HCT116 (cell line): ENCODE measurements at regions not wholly inside any gene's neighbourhood (a gene's known extent, or its start where the extent isn't known, plus 50 kb on each side); places are given as distances from the start of the nearest gene placed in this dataset.

Experiments used
- ATAC-seq: fragments of 200-7000 bp; cut with Tn5 transposase; 2 replicates; pipeline ENCODE4 v1.9.1; 2020; ENCODE audit warnings: mild to moderate bottlenecking, moderate library complexity
- BruUV-seq: library from RNA; stranded (reverse); fragments of 400-500 nt; replicated peaks from 2 replicates; lab custom pipeline; 2021; lab: Mats Ljungman, UMichigan
- CTCF ChIA-PET: fragments of 300-600 bp; sonication (Branson Sonifier 250); formaldehyde crosslinking; loops from one replicate; lab custom pipeline; 2021; ENCODE audit warnings: antibody characterized with exemption; lab: Charles Lee
- POLR2A ChIA-PET: fragments of 300-600, 350-600 bp; sonication (Branson Sonifier 250); formaldehyde crosslinking; loops from one replicate; lab custom pipeline; 2021; ENCODE audit warnings: antibody characterized with exemption; lab: Charles Lee
- RAD21 ChIA-PET, 2 experiments: fragments of 300-600 bp; sonication (Branson Sonifier 250); formaldehyde crosslinking; loops; one replicate each; lab custom pipeline; 2023; ENCODE audit warnings: low total read pairs in 2 of 2; ENCODE audit not compliant: uncharacterized antibody in 2 of 2, unreplicated experiment in 2 of 2, low non-redundant PET in 1 of 2; lab: Charles Lee
- DNase-seq: peaks from one replicate; pipeline ENCODE4 v3.0.0-alpha.2; 2010; ENCODE audit warnings: low read depth, low spot score
- H2AFZ ChIP-seq: fragments of 200-600 bp; shearing (Covaris generic), sonication (generic); 2 replicates; pipeline ENCODE4 v1.6.1; 2017; ENCODE audit warnings: low read depth, mixed run types, mixed read lengths, antibody characterized with exemption, low read length; ENCODE audit not compliant: poor library complexity, severe bottlenecking
- H3K27ac ChIP-seq: 2 replicates; pipeline ENCODE4 v1.5.1; 2012; ENCODE audit warnings: low read depth, low read length
- H3K27me3 ChIP-seq: fragments of 200-600 bp; sonication (generic); 2 replicates; pipeline ENCODE4 v1.6.1; 2016; ENCODE audit warnings: mixed run types, low read length, mixed read lengths; ENCODE audit not compliant: insufficient read depth
- H3K36me3 ChIP-seq, 2 experiments: fragments of 200-500 bp in 1 of 2; fragments of 200-600 bp in 1 of 2; sonication (Bioruptor generic) in 1 of 2; sonication (generic) in 1 of 2; 2 replicates each; pipeline versions ENCODE4 v1.5.1 to v1.6.1; 2014 to 2016; ENCODE audit warnings: low read length in 2 of 2, inconsistent platforms in 1 of 2, mixed read lengths in 1 of 2, mixed run types in 1 of 2; ENCODE audit not compliant: insufficient read depth in 2 of 2, control insufficient read depth in 1 of 2
- H3K4me1 ChIP-seq, 2 experiments: fragments of 200-600 bp in 1 of 2; sonication (generic) in 1 of 2; 2 replicates each; pipeline versions ENCODE4 v1.5.1 to v1.6.1; 2012 to 2017; ENCODE audit warnings: low read length in 2 of 2, inconsistent platforms in 1 of 2, mild to moderate bottlenecking in 1 of 2, mixed read lengths in 1 of 2, mixed run types in 1 of 2, moderate library complexity in 1 of 2; ENCODE audit not compliant: insufficient read depth in 2 of 2, control insufficient read depth in 1 of 2
- H3K4me2 ChIP-seq: fragments of 200-600 bp; sonication (generic); 2 replicates; pipeline ENCODE4 v1.6.1; 2017; ENCODE audit warnings: mixed run types, low read length, mixed read lengths
- H3K4me3 ChIP-seq, 2 experiments: fragments of 200-600 bp in 1 of 2; sonication (generic) in 1 of 2; replicated peaks in 1 of 2; 2 replicates each; pipeline ENCODE4 v1.5.1; 2011 to 2016; ENCODE audit warnings: low read length in 2 of 2, control low read depth in 1 of 2, low read depth in 1 of 2, mild to moderate bottlenecking in 1 of 2, mixed read lengths in 1 of 2, mixed run types in 1 of 2
- H3K79me2 ChIP-seq: fragments of 200-600 bp; sonication (generic); 2 replicates; pipeline ENCODE4 v1.6.1; 2017; ENCODE audit warnings: mild to moderate bottlenecking, mixed run types, low read length, moderate library complexity, mixed read lengths; ENCODE audit not compliant: insufficient read depth
- H3K9ac ChIP-seq: fragments of 200-600 bp; sonication (generic); 2 replicates; pipeline ENCODE4 v1.6.1; 2016; ENCODE audit warnings: low read length, mixed read lengths
- H3K9me2 ChIP-seq: fragments of 200-600 bp; sonication (generic), shearing (Covaris generic); 2 replicates; pipeline ENCODE4 v1.6.1; 2017; ENCODE audit warnings: mixed run types, mild to moderate bottlenecking, moderate library complexity; ENCODE audit not compliant: insufficient read depth
- H3K9me3 ChIP-seq, 2 experiments: fragments of 200-500 bp in 1 of 2; fragments of 200-600 bp in 1 of 2; sonication (Bioruptor generic) in 1 of 2; sonication (generic) in 1 of 2; 2 replicates each; pipeline ENCODE4 v1.6.1; 2014 to 2017; ENCODE audit warnings: low read length in 2 of 2, mixed read lengths in 2 of 2, inconsistent platforms in 1 of 2, low read depth in 1 of 2, mild to moderate bottlenecking in 1 of 2, mixed run types in 1 of 2, moderate library complexity in 1 of 2; ENCODE audit not compliant: control insufficient read depth in 1 of 2, insufficient read depth in 1 of 2
- H4K20me1 ChIP-seq: fragments of 200-600 bp; sonication (generic), shearing (Covaris generic); 2 replicates; pipeline ENCODE4 v1.6.1; 2017; ENCODE audit warnings: mixed run types, mild to moderate bottlenecking, moderate library complexity; ENCODE audit not compliant: insufficient read depth
- CBX3 ChIP-seq: IDR thresholded peaks from 2 replicates; pipeline ENCODE4 v1.6.1; 2012; ENCODE audit warnings: low read depth
- CEBPB ChIP-seq: IDR thresholded peaks from 2 replicates; pipeline ENCODE4 v1.6.1; 2012; ENCODE audit warnings: low read depth
- ELF1 ChIP-seq: IDR thresholded peaks from 2 replicates; pipeline ENCODE4 v1.6.1; 2012; ENCODE audit warnings: low read depth, borderline replicate concordance
- FOSL1 ChIP-seq: IDR thresholded peaks from 2 replicates; pipeline ENCODE4 v1.6.1; 2012; ENCODE audit warnings: low read depth
- JUND ChIP-seq: IDR thresholded peaks from 2 replicates; pipeline ENCODE4 v1.6.1; 2012
- POLR2AphosphoS5 ChIP-seq: IDR thresholded peaks from 2 replicates; pipeline ENCODE4 v1.6.1; 2011; ENCODE audit warnings: mild to moderate bottlenecking, low read depth, low read length, moderate library complexity
- RAD21 ChIP-seq: IDR thresholded peaks from 2 replicates; pipeline ENCODE4 v1.6.1; 2012; ENCODE audit warnings: low read depth, mild to moderate bottlenecking
- YY1 ChIP-seq: IDR thresholded peaks from 2 replicates; pipeline ENCODE4 v1.6.1; 2011; ENCODE audit warnings: low read length, low read depth, moderate library complexity, mild to moderate bottlenecking; ENCODE audit not compliant: insufficient replicate concordance; ENCODE audit errors: extremely low read depth
- ZFX ChIP-seq: fragments of 450-650 bp; IDR thresholded peaks from 2 replicates; pipeline ENCODE4 v1.6.1; 2017
- ZNF274 ChIP-seq: fragments of 200-500 bp; sonication (Bioruptor generic); IDR thresholded peaks from 2 replicates; pipeline ENCODE4 v1.6.1; 2014; ENCODE audit warnings: mild to moderate bottlenecking, low read depth, low read length, inconsistent platforms
- intact Hi-C: fragments of 100-400 bp; cut with micrococcal nuclease; formaldehyde crosslinking; loops from 2 replicates; pipeline ENCODE4 v1.10.0; 2022
- TF ChIP-seq, protein P1 (sequence below), 3 experiments: fragments of 200-600 bp in 1 of 3; sonication (generic) in 1 of 3; IDR thresholded peaks in 2 of 3; conservative IDR thresholded peaks in 1 of 3; 2 replicates each; pipeline ENCODE4 v1.5.1; 2012 to 2017; ENCODE audit warnings: low read depth in 2 of 3, low read length in 2 of 3, antibody characterized with exemption in 1 of 3, borderline replicate concordance in 1 of 3, control low read depth in 1 of 3, mild to moderate bottlenecking in 1 of 3, mixed read lengths in 1 of 3, mixed run types in 1 of 3, moderate library complexity in 1 of 3; ENCODE audit not compliant: insufficient read depth in 1 of 3
- TF ChIP-seq, protein P2 (sequence below): IDR thresholded peaks from 2 replicates; pipeline ENCODE4 v1.6.1; 2012
- TF ChIP-seq, protein P3 (sequence below): IDR thresholded peaks from 2 replicates; pipeline ENCODE4 v1.6.1; 2012; ENCODE audit warnings: low read depth

DNA sequence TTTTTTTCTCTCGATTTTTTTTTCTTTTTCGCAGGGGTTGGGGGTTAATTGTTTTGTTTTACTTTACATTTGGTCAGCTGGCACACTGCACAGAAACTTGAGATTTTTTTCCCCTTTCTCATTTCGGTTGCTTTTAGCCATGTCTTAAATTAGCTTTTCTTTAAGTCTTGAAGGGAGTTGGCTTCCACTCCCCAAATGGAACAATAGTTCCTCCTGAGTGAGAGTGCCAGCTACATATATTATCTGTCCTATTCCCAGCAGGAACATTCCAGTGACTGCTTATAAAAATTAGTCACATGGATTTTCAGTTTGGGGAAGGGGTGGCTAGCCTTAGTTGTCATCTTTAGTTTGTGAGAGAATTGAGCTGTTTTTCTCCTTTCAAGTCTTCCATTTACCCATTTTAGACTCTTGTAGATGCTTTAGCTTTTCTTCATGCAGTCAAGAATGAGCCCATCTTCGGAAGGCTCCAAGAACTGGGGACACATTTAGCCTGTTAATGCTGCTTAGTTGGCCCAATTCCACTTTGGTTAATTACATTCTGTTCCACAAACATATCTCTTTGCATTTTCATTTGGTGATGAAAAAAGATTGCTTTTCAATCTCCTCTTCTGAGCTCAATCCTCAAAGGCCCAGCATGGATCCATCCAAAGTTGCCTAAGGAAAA lies 510.1 kb upstream of the CXADR start:
- no peaks in the 10 kb centered on the region for H3K9me2 ChIP-seq
- intact Hi-C loops: no loop called here
- POLR2A ChIA-PET: no interaction called here
- H3K9ac ChIP-seq: no peak overlapping the region
- RAD21 ChIA-PET: no interaction called here
- H2AFZ ChIP-seq: no peak overlapping the region
- no peaks in the 10 kb centered on the region for H3K27me3 ChIP-seq
- no peaks in the 10 kb centered on the region for H3K4me1 ChIP-seq
- no peak overlapping the region for H3K27ac ChIP-seq
- CTCF ChIA-PET: no interaction called here
- no peak for TF ChIP-seq JUND
- no peak for TF ChIP-seq CEBPB
- TF ChIP-seq, protein P1, sequence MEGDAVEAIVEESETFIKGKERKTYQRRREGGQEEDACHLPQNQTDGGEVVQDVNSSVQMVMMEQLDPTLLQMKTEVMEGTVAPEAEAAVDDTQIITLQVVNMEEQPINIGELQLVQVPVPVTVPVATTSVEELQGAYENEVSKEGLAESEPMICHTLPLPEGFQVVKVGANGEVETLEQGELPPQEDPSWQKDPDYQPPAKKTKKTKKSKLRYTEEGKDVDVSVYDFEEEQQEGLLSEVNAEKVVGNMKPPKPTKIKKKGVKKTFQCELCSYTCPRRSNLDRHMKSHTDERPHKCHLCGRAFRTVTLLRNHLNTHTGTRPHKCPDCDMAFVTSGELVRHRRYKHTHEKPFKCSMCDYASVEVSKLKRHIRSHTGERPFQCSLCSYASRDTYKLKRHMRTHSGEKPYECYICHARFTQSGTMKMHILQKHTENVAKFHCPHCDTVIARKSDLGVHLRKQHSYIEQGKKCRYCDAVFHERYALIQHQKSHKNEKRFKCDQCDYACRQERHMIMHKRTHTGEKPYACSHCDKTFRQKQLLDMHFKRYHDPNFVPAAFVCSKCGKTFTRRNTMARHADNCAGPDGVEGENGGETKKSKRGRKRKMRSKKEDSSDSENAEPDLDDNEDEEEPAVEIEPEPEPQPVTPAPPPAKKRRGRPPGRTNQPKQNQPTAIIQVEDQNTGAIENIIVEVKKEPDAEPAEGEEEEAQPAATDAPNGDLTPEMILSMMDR (IDR thresholded peaks at IDR 0.05 in 2 of 3, conservative IDR thresholded peaks at IDR 0.05 in 1 of 3; ENCODE audit: borderline replicate concordance in 1 of 3, insufficient read depth in 1 of 3, low read depth in 2 of 3, low read length in 2 of 3): no peak
- TF ChIP-seq YY1: no peak
- TF ChIP-seq, protein P2, sequence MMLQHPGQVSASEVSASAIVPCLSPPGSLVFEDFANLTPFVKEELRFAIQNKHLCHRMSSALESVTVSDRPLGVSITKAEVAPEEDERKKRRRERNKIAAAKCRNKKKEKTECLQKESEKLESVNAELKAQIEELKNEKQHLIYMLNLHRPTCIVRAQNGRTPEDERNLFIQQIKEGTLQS: no peak
- TF ChIP-seq ELF1: no peak
- TF ChIP-seq FOSL1: no peak
- no peak for TF ChIP-seq RAD21
- TF ChIP-seq ZFX: no peak
- no peak for TF ChIP-seq ZNF274
- TF ChIP-seq CBX3: no peak
- TF ChIP-seq, protein P3, sequence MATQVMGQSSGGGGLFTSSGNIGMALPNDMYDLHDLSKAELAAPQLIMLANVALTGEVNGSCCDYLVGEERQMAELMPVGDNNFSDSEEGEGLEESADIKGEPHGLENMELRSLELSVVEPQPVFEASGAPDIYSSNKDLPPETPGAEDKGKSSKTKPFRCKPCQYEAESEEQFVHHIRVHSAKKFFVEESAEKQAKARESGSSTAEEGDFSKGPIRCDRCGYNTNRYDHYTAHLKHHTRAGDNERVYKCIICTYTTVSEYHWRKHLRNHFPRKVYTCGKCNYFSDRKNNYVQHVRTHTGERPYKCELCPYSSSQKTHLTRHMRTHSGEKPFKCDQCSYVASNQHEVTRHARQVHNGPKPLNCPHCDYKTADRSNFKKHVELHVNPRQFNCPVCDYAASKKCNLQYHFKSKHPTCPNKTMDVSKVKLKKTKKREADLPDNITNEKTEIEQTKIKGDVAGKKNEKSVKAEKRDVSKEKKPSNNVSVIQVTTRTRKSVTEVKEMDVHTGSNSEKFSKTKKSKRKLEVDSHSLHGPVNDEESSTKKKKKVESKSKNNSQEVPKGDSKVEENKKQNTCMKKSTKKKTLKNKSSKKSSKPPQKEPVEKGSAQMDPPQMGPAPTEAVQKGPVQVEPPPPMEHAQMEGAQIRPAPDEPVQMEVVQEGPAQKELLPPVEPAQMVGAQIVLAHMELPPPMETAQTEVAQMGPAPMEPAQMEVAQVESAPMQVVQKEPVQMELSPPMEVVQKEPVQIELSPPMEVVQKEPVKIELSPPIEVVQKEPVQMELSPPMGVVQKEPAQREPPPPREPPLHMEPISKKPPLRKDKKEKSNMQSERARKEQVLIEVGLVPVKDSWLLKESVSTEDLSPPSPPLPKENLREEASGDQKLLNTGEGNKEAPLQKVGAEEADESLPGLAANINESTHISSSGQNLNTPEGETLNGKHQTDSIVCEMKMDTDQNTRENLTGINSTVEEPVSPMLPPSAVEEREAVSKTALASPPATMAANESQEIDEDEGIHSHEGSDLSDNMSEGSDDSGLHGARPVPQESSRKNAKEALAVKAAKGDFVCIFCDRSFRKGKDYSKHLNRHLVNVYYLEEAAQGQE: no peak
- TF ChIP-seq POLR2AphosphoS5: no peak
- no peak overlapping the region for H3K4me3 ChIP-seq
- no peaks in the 10 kb centered on the region for H3K79me2 ChIP-seq
- no peaks in the 10 kb centered on the region for H3K36me3 ChIP-seq
- no peak overlapping the region for H3K4me2 ChIP-seq
- H3K9me3 ChIP-seq: peaks cover 9 to 40% of the 10 kb centered on the region in 2 experiments; a peak in 2 of 4 replicates
- no TSS peak for BruUV-seq
- ATAC-seq (no peak), DNase-seq (no peak)
- no peaks in the 10 kb centered on the region for H4K20me1 ChIP-seq
